Esophagus squamous epithelium (tissue), 5 donors: ENCODE measurements at regions not wholly inside any gene's neighbourhood (a gene's known extent, or its start where the extent isn't known, plus 50 kb on each side); places are given as distances from the start of the nearest gene placed in this dataset.

ENCODE experiments used
- DNase-seq: peaks from one replicate; lab custom pipeline; 2025; lab: John Stamatoyannopoulos, UW
- H3K27ac ChIP-seq, 4 donors: fragments of 200-600 bp; sonication (generic); one replicate each; pipeline ENCODE4 v1.5.1; 2016 to 2019; ENCODE audit warnings: mild to moderate bottlenecking in 1 of 4
- H3K27me3 ChIP-seq, 4 donors: fragments of 200-600 bp; sonication (generic); 1 replicate in 3 of 4; 2 replicates in 1 of 4; pipeline versions ENCODE4 v1.5.1 to v1.6.0; 2017 to 2021; ENCODE audit warnings: antibody characterized with exemption in 1 of 4
- H3K36me3 ChIP-seq, 3 donors: fragments of 200-600 bp; sonication (generic); one replicate each; pipeline ENCODE4 v1.5.1; 2016 to 2019
- H3K4me1 ChIP-seq, 3 donors: fragments of 200-600 bp; sonication (generic); one replicate each; pipeline ENCODE4 v1.5.1; 2017 to 2019
- H3K4me3 ChIP-seq, 4 donors: fragments of 200-600 bp; sonication (generic); 1 replicate in 3 of 4; 2 replicates in 1 of 4; pipeline ENCODE4 v1.5.1; 2016 to 2019; ENCODE audit warnings: mild to moderate bottlenecking in 2 of 4, moderate library complexity in 1 of 4
- H3K9me3 ChIP-seq, 3 donors: fragments of 200-600 bp; sonication (generic); one replicate each; pipeline ENCODE4 v1.5.1; 2016 to 2019
- POLR2A ChIP-seq, 4 donors: fragments of 450-650 bp; IDR thresholded peaks; one replicate each; pipeline ENCODE4 v1.6.1; 2017; ENCODE audit warnings: antibody characterized with exemption in 4 of 4, mild to moderate bottlenecking in 4 of 4, moderate library complexity in 3 of 4
- whole genome bisulfite sequencing, 2 donors: methylation state at CpG; one replicate each; pipeline ENCODE4 v1.1.5; 2018; 5-methylcytosine and 5-hydroxymethylcytosine counted together
- intact Hi-C: fragments of 100-400 bp; cut with DNase I; formaldehyde crosslinking; loops from one replicate; pipeline ENCODE4 v1.15.0; 2022
- TF ChIP-seq, protein P1 (sequence below), 6 experiments: fragments of 450-650 bp in 4 of 6; fragments of 200-600 bp in 2 of 6; sonication (generic) in 2 of 6; IDR thresholded peaks; one replicate each; pipeline ENCODE4 v1.5.1; 2016 to 2019; ENCODE audit warnings: antibody characterized with exemption in 6 of 6, mild to moderate bottlenecking in 4 of 6, moderate library complexity in 4 of 6
- donor health status: DM: yes; HTN: yes; CAD: no.

DNA sequence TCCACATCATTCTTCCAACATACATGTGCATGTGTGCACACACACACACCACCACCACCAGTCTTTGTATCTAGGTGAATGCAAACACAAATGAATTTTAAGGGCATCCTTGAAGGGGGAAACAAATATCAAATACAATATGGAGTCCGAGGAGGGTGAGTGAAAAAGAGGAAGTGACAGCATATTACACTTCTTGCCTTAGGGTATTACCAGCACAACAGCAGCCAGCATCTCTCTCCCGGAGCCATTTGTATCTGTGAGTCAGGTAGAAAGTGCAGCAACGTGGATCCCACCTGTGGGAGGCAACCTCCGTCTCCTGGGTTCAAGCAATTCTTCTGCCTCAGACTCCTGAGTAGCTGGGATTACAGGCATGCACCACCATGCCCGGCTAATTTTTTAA is 483.2 kb downstream of the SMARCA1 start:
- Histone ChIP-seq H3K9me3 (no peaks in the 10 kb centered on the region), H3K36me3 (no peaks in the 10 kb centered on the region), H3K4me3 (no peak overlapping the region), H3K27ac (no peak overlapping the region), H3K27me3 (no peaks in the 10 kb centered on the region), H3K4me1 (no peaks in the 10 kb centered on the region)
- WGBS, 2 donors = 43 to 51% methylated on average over 3 to 4 of the region's 5 CpGs
- DNase-seq = no peak
- intact Hi-C loops = no loop called here
- TF ChIP-seq, protein P1, sequence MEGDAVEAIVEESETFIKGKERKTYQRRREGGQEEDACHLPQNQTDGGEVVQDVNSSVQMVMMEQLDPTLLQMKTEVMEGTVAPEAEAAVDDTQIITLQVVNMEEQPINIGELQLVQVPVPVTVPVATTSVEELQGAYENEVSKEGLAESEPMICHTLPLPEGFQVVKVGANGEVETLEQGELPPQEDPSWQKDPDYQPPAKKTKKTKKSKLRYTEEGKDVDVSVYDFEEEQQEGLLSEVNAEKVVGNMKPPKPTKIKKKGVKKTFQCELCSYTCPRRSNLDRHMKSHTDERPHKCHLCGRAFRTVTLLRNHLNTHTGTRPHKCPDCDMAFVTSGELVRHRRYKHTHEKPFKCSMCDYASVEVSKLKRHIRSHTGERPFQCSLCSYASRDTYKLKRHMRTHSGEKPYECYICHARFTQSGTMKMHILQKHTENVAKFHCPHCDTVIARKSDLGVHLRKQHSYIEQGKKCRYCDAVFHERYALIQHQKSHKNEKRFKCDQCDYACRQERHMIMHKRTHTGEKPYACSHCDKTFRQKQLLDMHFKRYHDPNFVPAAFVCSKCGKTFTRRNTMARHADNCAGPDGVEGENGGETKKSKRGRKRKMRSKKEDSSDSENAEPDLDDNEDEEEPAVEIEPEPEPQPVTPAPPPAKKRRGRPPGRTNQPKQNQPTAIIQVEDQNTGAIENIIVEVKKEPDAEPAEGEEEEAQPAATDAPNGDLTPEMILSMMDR (IDR thresholded peaks at IDR 0.05) = no peak
- no peak for TF ChIP-seq POLR2A (IDR thresholded peaks at IDR 0.05)

DNA sequence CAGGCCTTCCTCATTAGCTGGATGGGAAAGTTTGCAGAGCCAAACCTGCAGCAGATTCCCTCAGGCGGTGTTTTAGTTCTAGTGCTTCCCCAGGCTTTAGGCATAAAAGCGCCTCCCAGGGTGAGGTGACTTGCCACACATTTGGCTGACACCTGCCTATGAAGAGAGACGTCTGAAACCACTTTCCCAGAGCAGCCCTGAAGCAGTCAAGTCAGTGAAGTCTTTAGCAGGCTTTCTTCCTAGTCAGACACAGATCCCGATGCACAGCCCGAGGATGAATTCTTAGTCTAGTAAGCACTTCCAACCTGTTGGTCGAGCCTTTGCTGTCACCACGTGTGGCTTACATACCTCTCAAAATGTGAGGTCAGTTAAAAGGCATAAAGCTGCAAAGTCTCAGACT is 484.1 kb downstream of the SMARCA1 start:
- no peak for DNase-seq
- intact Hi-C loops = no loop called here

DNA sequence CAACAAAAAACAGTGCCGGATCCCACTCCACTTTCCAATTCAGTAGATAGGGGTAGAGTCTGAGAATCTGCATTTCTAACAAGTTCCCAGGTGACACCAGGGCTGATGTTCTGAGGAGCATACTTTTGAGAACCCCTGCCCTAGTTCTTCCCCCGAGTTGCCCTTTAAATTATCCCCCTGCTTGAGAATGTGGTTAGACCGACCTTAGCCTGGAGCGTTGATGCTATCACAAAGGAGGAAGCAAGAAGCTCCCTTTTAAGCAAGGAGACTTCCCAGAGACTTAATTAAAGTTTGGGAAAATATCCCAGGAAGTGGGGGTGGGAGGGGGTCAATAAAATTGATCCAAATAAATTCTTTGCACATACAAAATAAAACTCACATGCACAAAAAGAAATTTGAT is 485.9 kb downstream of the SMARCA1 start:
- DNase-seq = no peak
- Histone ChIP-seq H3K27ac (no peak overlapping the region), H3K4me1 (no peaks in the 10 kb centered on the region), H3K9me3 (no peaks in the 10 kb centered on the region), H3K4me3 (no peak overlapping the region), H3K36me3 (no peaks in the 10 kb centered on the region), H3K27me3 (no peaks in the 10 kb centered on the region)
- intact Hi-C loops = no loop called here
- 67 to 83% methylated on average over 1 to 4 of the region's 4 CpGs for WGBS, 2 donors
- no peak for TF ChIP-seq POLR2A (IDR thresholded peaks at IDR 0.05)
- TF ChIP-seq, protein P1 (IDR thresholded peaks at IDR 0.05) = no peak

More for the DNA sequence above, 484.1 kb downstream of the SMARCA1 start:
- TF ChIP-seq, protein P1 (IDR thresholded peaks at IDR 0.05) = no peak
- TF ChIP-seq POLR2A (IDR thresholded peaks at IDR 0.05) = no peak
- H3K27me3 ChIP-seq = no peaks in the 10 kb centered on the region
- no peaks in the 10 kb centered on the region for H3K4me1 ChIP-seq
- WGBS, 2 donors = 75% methylated on average over 6 of the region's 7 CpGs; no CpG with 5 or more reads in 1 of the 2 donors
- no peak overlapping the region for H3K27ac ChIP-seq
- H3K4me3 ChIP-seq = no peak overlapping the region
- no peaks in the 10 kb centered on the region for H3K9me3 ChIP-seq
- H3K36me3 ChIP-seq = no peaks in the 10 kb centered on the region

DNA sequence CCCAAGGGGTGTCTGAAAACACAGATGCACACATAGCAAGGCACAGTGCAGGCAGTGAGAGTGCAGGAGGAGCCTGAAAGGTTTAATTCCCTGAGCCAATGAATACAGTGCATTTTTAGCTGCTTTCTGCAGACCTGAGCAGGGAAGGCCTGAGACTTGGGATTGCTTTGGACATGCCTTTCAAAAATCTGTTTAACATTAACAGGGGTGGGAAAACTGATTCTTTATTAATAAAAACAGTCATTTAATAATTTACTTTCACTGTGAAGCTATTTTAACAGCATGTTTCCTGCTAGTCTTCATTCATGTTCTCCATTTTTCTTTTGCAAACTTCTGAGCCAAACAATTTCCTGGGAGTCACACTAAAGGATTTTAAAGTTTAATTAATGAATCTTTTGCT is 488.1 kb downstream of the SMARCA1 start:
- Histone ChIP-seq H3K4me3 (no peak overlapping the region), H3K27ac (no peak overlapping the region), H3K27me3 (no peaks in the 10 kb centered on the region), H3K4me1 (no peaks in the 10 kb centered on the region), H3K9me3 (no peaks in the 10 kb centered on the region), H3K36me3 (no peaks in the 10 kb centered on the region)
- TF ChIP-seq POLR2A (IDR thresholded peaks at IDR 0.05) = no peak
- TF ChIP-seq, protein P1 (IDR thresholded peaks at IDR 0.05) = no peak
- no peak for DNase-seq
- intact Hi-C loops = no loop called here

DNA sequence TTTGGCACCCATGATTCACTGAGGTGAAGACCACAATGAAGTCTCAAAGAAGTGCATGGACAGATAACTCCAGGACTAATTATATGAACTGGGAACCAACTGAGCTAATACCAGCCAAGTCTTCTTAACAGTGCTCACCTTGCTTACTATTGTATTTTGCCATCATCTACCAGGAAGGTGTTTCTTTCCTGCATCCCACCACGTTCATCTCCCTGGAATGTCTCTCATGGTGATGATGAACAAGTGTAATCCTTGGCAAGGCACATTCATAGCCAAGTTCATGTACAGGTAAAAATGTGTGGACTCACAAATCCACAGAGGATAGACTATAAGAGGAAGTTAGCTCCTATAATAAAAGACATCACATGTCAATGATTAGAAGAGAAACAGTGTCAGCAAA is 489.1 kb downstream of the SMARCA1 start:
- Histone ChIP-seq H3K4me3 (no peak overlapping the region), H3K27me3 (no peaks in the 10 kb centered on the region), H3K36me3 (no peaks in the 10 kb centered on the region), H3K27ac (no peak overlapping the region), H3K9me3 (no peaks in the 10 kb centered on the region), H3K4me1 (no peaks in the 10 kb centered on the region)
- intact Hi-C loops = no loop called here
- DNase-seq = no peak
- WGBS, 2 donors = 30% methylated on average over 1 of the region's 1 CpG; no CpG with 5 or more reads in 1 of the 2 donors
- TF ChIP-seq POLR2A (IDR thresholded peaks at IDR 0.05) = no peak
- TF ChIP-seq, protein P1 (IDR thresholded peaks at IDR 0.05) = no peak
